ENCODE measurements at regions not wholly inside any gene's neighbourhood (a gene's known extent, or its start where the extent isn't known, plus 50 kb on each side); places are given as distances from the start of the nearest gene placed in this dataset.

DNA sequence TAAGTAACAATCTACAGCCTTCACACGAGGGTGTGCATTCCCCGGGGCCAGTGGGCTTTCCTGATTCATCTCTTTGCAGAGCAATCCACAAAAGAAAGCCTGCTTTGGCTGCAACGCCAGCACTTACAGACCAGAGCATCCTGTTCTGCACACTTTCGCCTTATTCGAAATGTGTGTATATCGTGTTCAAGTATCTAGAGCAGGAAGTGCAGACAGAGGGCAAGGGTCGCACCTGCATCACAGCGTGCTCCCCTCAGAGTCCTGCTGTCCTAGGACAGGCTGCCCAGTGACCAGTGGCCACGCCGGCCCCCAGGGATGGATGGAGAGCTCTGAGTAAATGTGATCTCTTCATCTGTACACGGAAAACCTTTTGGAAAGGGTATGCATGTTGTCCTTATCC is 264.3 kb downstream of the ZNF516 start:
- no peak for DNase-seq (ENCODE audit: low read depth in 1 of 2, low spot score in 1 of 2)
- no peaks in the 10 kb centered on the region for H3K4me1 ChIP-seq (ENCODE audit: low read depth)
- no peaks in the 10 kb centered on the region for H3K9me3 ChIP-seq (ENCODE audit: low read depth)
- H3K27me3 ChIP-seq = no peaks in the 10 kb centered on the region
- no peak for TF ChIP-seq CTCF (IDR thresholded peaks at IDR 0.05; ENCODE audit: low read depth, low read length)
- no peak overlapping the region for H3K27ac ChIP-seq
- H3K36me3 ChIP-seq = no peaks in the 10 kb centered on the region
- no peak overlapping the region for H3K4me3 ChIP-seq

- no peaks in the 10 kb centered on the region for H3K4me1 ChIP-seq (ENCODE audit: low read depth)
- H3K9me3 ChIP-seq (ENCODE audit: low read depth) = no peaks in the 10 kb centered on the region
- TF ChIP-seq CTCF (IDR thresholded peaks at IDR 0.05; ENCODE audit: low read depth, low read length) = no peak
- H3K27ac ChIP-seq = no peak overlapping the region
- DNase-seq (ENCODE audit: low read depth in 1 of 2, low spot score in 1 of 2) = no peak
- H3K27me3 ChIP-seq = no peaks in the 10 kb centered on the region
- H3K4me3 ChIP-seq = no peak overlapping the region
- no peaks in the 10 kb centered on the region for H3K36me3 ChIP-seq
Measured at GRCh38 chr18:76228716-76229115, 266.3 kb downstream of the ZNF516 start.

- no peaks in the 10 kb centered on the region for H3K36me3 ChIP-seq
- H3K4me3 ChIP-seq = no peak overlapping the region
- H3K9me3 ChIP-seq (ENCODE audit: low read depth) = no peaks in the 10 kb centered on the region
- no peak overlapping the region for H3K27ac ChIP-seq
- no peaks in the 10 kb centered on the region for H3K4me1 ChIP-seq (ENCODE audit: low read depth)
- H3K27me3 ChIP-seq = no peaks in the 10 kb centered on the region
- no peak for DNase-seq (ENCODE audit: low read depth in 1 of 2, low spot score in 1 of 2)
- no peak for TF ChIP-seq CTCF (IDR thresholded peaks at IDR 0.05; ENCODE audit: low read depth, low read length)
Measured at GRCh38 chr18:76227759-76228158, 267.3 kb downstream of the ZNF516 start.

GRCh38 chr18:76223403-76223802 is 271.6 kb downstream of the ZNF516 start:
- H3K4me1 ChIP-seq (ENCODE audit: low read depth) = no peaks in the 10 kb centered on the region
- H3K9me3 ChIP-seq (ENCODE audit: low read depth) = no peaks in the 10 kb centered on the region
- no peak for DNase-seq (ENCODE audit: low read depth in 1 of 2, low spot score in 1 of 2)
- H3K36me3 ChIP-seq = no peaks in the 10 kb centered on the region
- H3K27ac ChIP-seq = no peak overlapping the region
- no peak overlapping the region for H3K4me3 ChIP-seq
- H3K27me3 ChIP-seq = no peaks in the 10 kb centered on the region
- TF ChIP-seq CTCF (IDR thresholded peaks at IDR 0.05; ENCODE audit: low read depth, low read length) = no peak

GRCh38 chr18:76219023-76219422 is 276.0 kb downstream of the ZNF516 start:
- no peak for DNase-seq (ENCODE audit: low read depth in 1 of 2, low spot score in 1 of 2)
- Histone ChIP-seq H3K4me3 (no peak overlapping the region), H3K27me3 (no peaks in the 10 kb centered on the region), H3K27ac (no peak overlapping the region), H3K9me3 (ENCODE audit: low read depth) (no peaks in the 10 kb centered on the region), H3K36me3 (no peaks in the 10 kb centered on the region), H3K4me1 (ENCODE audit: low read depth) (no peaks in the 10 kb centered on the region)
- no peak for TF ChIP-seq CTCF (IDR thresholded peaks at IDR 0.05; ENCODE audit: low read depth, low read length)

DNA sequence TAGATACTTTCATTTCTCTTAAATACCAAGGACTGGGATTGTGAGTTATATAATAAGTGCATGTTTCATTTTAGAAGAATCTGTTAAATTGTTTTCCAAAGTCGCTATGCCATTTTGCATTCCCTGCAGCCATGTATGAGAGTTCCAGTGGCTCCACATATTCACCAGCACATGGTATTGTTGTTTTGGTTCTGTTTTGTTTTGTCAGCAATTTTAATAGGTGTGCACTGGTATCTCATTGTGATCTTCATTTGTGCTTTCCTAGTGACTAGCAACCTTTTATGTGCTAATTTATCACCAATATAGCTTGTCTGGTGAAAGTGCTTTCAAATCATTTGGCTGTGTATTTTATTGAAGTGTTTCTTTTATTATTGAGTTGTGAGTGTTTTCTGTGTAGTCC is 278.9 kb downstream of the ZNF516 start:
- H3K27ac ChIP-seq = no peak overlapping the region
- H3K9me3 ChIP-seq (ENCODE audit: low read depth) = no peaks in the 10 kb centered on the region
- DNase-seq (ENCODE audit: low read depth in 1 of 2, low spot score in 1 of 2) = no peak
- no peaks in the 10 kb centered on the region for H3K36me3 ChIP-seq
- no peaks in the 10 kb centered on the region for H3K27me3 ChIP-seq
- H3K4me3 ChIP-seq = no peak overlapping the region
- TF ChIP-seq CTCF (IDR thresholded peaks at IDR 0.05; ENCODE audit: low read depth, low read length) = no peak
- H3K4me1 ChIP-seq (ENCODE audit: low read depth) = no peaks in the 10 kb centered on the region
